HG02840 (cell line): ENCODE measurements at regions not wholly inside any gene's neighbourhood (a gene's known extent, or its start where the extent isn't known, plus 50 kb on each side); places are given as distances from the start of the nearest gene placed in this dataset.

Experiments used
- ATAC-seq: cut with Tn5 transposase; IDR thresholded peaks from one replicate; pipeline ENCODE4 v1.9.1; 2021; ENCODE audit warnings: mild to moderate bottlenecking, moderate library complexity, moderate number of reproducible peaks; ENCODE audit not compliant: unreplicated experiment, low FRiP score

- no peak for ATAC-seq
Measured at GRCh38 chr2:48249025-48249424, 65.5 kb upstream of the FOXN2 start.

- no peak for ATAC-seq
Measured at GRCh38 chr2:48249631-48250473, 64.6 kb upstream of the FOXN2 start.

GRCh38 chr2:48250474-48250844, 64.0 kb upstream of the FOXN2 start:
- no peak for ATAC-seq

GRCh38 chr2:48250943-48251342, 63.5 kb upstream of the FOXN2 start:
- ATAC-seq: peak; percentile 49

- ATAC-seq: no peak
Measured at GRCh38 chr2:48251437-48252148, 62.9 kb upstream of the FOXN2 start.

- ATAC-seq: no peak
Measured at GRCh38 chr2:48253301-48253700, 61.2 kb upstream of the FOXN2 start.

GRCh38 chr2:48254839-48255238, 59.6 kb upstream of the FOXN2 start:
- no peak for ATAC-seq

GRCh38 chr2:48257456-48257855, 57.0 kb upstream of the FOXN2 start:
- ATAC-seq: no peak

GRCh38 chr2:48258481-48259149, 55.9 kb upstream of the FOXN2 start:
- no peak for ATAC-seq

GRCh38 chr2:48259811-48260210, 54.7 kb upstream of the FOXN2 start:
- ATAC-seq: no peak

GRCh38 chr2:48264627-48265026, 49.9 kb upstream of the FOXN2 start:
- ATAC-seq: no peak
